ENCODE measurements at regions not wholly inside any gene's neighbourhood (a gene's known extent, or its start where the extent isn't known, plus 50 kb on each side); places are given as distances from the start of the nearest gene placed in this dataset.

- no peak overlapping the region for H3K27ac ChIP-seq (ENCODE audit: low read depth in 1 of 2, low read length in 2 of 2)
- DNase-seq = no peak
- no peak overlapping the region for H3K4me3 ChIP-seq (replicated peaks in 1 of 3; ENCODE audit: low read depth in 2 of 3, low read length in 3 of 3)
- Mint-ChIP-seq H3K36me3 (no peaks in the 10 kb centered on the region), H3K4me3 (no peak overlapping the region), H3K27ac (no peak overlapping the region), H3K27me3 (ENCODE audit: low read depth in 3 of 3) (peaks cover 0 to 5% (median 4%) of the 10 kb centered on the region in 3 donors), H3K9me3 (peaks cover 0 to 5% (median 1%) of the 10 kb centered on the region in 7 donors), H3K4me1 (no peaks in the 10 kb centered on the region)
- no peaks in the 10 kb centered on the region for H3K36me3 ChIP-seq (replicated peaks in 1 of 2; ENCODE audit: control insufficient read depth in 1 of 2, insufficient read depth in 2 of 2, low read length in 2 of 2)
- no peaks in the 10 kb centered on the region for H3K79me2 ChIP-seq (ENCODE audit: insufficient read depth, low read length)
- WGBS (ENCODE audit: insufficient coverage) = 80% methylated on average over 1 of the region's 1 CpG
- H3K27me3 ChIP-seq (ENCODE audit: control insufficient read depth in 2 of 2, insufficient read depth in 2 of 2, low read length in 2 of 2) = no peaks in the 10 kb centered on the region
- H3K4me2 ChIP-seq (replicated peaks; ENCODE audit: extremely low read depth, low read length, poor library complexity, severe bottlenecking) = no peak overlapping the region
- no peaks in the 10 kb centered on the region for H4K20me1 ChIP-seq (ENCODE audit: insufficient read depth, low read length)
- H2AFZ ChIP-seq (ENCODE audit: insufficient read depth, low read depth, low read length, poor library complexity, severe bottlenecking) = no peak overlapping the region
- TF ChIP-seq CTCF (IDR thresholded peaks at IDR 0.05) = no peak
- H3K4me1 ChIP-seq (ENCODE audit: control insufficient read depth in 1 of 2, insufficient read depth in 2 of 2, low read length in 2 of 2) = no peaks in the 10 kb centered on the region
- intact Hi-C loops (cut with micrococcal nuclease) = no loop called here
- no peaks in the 10 kb centered on the region for H3K9me3 ChIP-seq (replicated peaks in 1 of 2; ENCODE audit: control insufficient read depth in 1 of 2, insufficient read depth in 1 of 2, low read length in 2 of 2)
- no peak overlapping the region for H3K9ac ChIP-seq (ENCODE audit: insufficient read depth, low read length, poor library complexity, severe bottlenecking)
These were observed 252.3 kb upstream of the TBX18 start for GRCh38 chr6:85016726-85017125.

GRCh38 chr6:85015396-85015990, 251.1 kb upstream of the TBX18 start:
- no peak for DNase-seq
- Histone ChIP-seq H3K27me3 (ENCODE audit: control insufficient read depth in 2 of 2, insufficient read depth in 2 of 2, low read length in 2 of 2) (no peaks in the 10 kb centered on the region), H3K27ac (ENCODE audit: low read depth in 1 of 2, low read length in 2 of 2) (no peak overlapping the region), H3K4me2 (replicated peaks; ENCODE audit: extremely low read depth, low read length, poor library complexity, severe bottlenecking) (no peak overlapping the region), H3K9me3 (replicated peaks in 1 of 2; ENCODE audit: control insufficient read depth in 1 of 2, insufficient read depth in 1 of 2, low read length in 2 of 2) (no peaks in the 10 kb centered on the region), H3K36me3 (replicated peaks in 1 of 2; ENCODE audit: control insufficient read depth in 1 of 2, insufficient read depth in 2 of 2, low read length in 2 of 2) (no peaks in the 10 kb centered on the region), H2AFZ (ENCODE audit: insufficient read depth, low read depth, low read length, poor library complexity, severe bottlenecking) (no peak overlapping the region), H4K20me1 (ENCODE audit: insufficient read depth, low read length) (no peaks in the 10 kb centered on the region), H3K79me2 (ENCODE audit: insufficient read depth, low read length) (no peaks in the 10 kb centered on the region), H3K4me3 (replicated peaks in 1 of 3; ENCODE audit: low read depth in 2 of 3, low read length in 3 of 3) (no peak overlapping the region), H3K4me1 (ENCODE audit: control insufficient read depth in 1 of 2, insufficient read depth in 2 of 2, low read length in 2 of 2) (no peaks in the 10 kb centered on the region), H3K9ac (ENCODE audit: insufficient read depth, low read length, poor library complexity, severe bottlenecking) (no peak overlapping the region)
- intact Hi-C loops (cut with micrococcal nuclease) = no loop called here
- H3K36me3 Mint-ChIP-seq = no peaks in the 10 kb centered on the region
- peaks cover 0 to 4% (median 4%) of the 10 kb centered on the region in 3 donors for H3K27me3 Mint-ChIP-seq (ENCODE audit: low read depth in 3 of 3)
- H3K27ac Mint-ChIP-seq = no peak overlapping the region
- H3K4me3 Mint-ChIP-seq = no peak overlapping the region
- peaks cover 0 to 4% (median 1%) of the 10 kb centered on the region in 7 donors for H3K9me3 Mint-ChIP-seq
- peak; percentile 34 for TF ChIP-seq CTCF (IDR thresholded peaks at IDR 0.05)
- no peaks in the 10 kb centered on the region for H3K4me1 Mint-ChIP-seq
- 15% methylated on average over 11 of the region's 12 CpGs for WGBS (ENCODE audit: insufficient coverage)

Measured in CD14-positive monocyte (primary cell).